GM18508 (cell line): ENCODE measurements at regions not wholly inside any gene's neighbourhood (a gene's known extent, or its start where the extent isn't known, plus 50 kb on each side); places are given as distances from the start of the nearest gene placed in this dataset.

Experiments
- ATAC-seq: cut with Tn5 transposase; IDR thresholded peaks from one replicate; pipeline ENCODE4 v1.9.1; 2021; ENCODE audit warnings: moderate number of reproducible peaks; ENCODE audit not compliant: insufficient read depth, unreplicated experiment

- peak; percentile 89 for ATAC-seq
Observed at GRCh38 chr12:63276537-63277365, 125.8 kb upstream of the AVPR1A start.

GRCh38 chr12:63266988-63267387 lies 116.0 kb upstream of the AVPR1A start:
- ATAC-seq = no peak

- no peak for ATAC-seq
Observed at GRCh38 chr12:63264629-63265028, 113.6 kb upstream of the AVPR1A start.

GRCh38 chr12:63250486-63250885 lies 99.5 kb upstream of the AVPR1A start:
- ATAC-seq = no peak

GRCh38 chr12:63238892-63239291 lies 87.9 kb upstream of the AVPR1A start:
- no peak for ATAC-seq

GRCh38 chr12:63232896-63233295 lies 81.9 kb upstream of the AVPR1A start:
- ATAC-seq = no peak

GRCh38 chr12:63228853-63229252 lies 77.9 kb upstream of the AVPR1A start:
- ATAC-seq = no peak

GRCh38 chr12:63226792-63227463 lies 75.9 kb upstream of the AVPR1A start:
- no peak for ATAC-seq

GRCh38 chr12:63224396-63224795 lies 73.4 kb upstream of the AVPR1A start:
- ATAC-seq = no peak

GRCh38 chr12:63223128-63223527 lies 72.1 kb upstream of the AVPR1A start:
- no peak for ATAC-seq

GRCh38 chr12:63222582-63222981 lies 71.6 kb upstream of the AVPR1A start:
- ATAC-seq = no peak

- no peak for ATAC-seq
Observed at GRCh38 chr12:63220921-63221320, 69.9 kb upstream of the AVPR1A start.

- ATAC-seq = no peak
Observed at GRCh38 chr12:63212316-63212715, 61.3 kb upstream of the AVPR1A start.

GRCh38 chr12:63208956-63209355 lies 58.0 kb upstream of the AVPR1A start:
- no peak for ATAC-seq

GRCh38 chr12:63206909-63207308 lies 55.9 kb upstream of the AVPR1A start:
- ATAC-seq = no peak

GRCh38 chr12:63206494-63206893 lies 55.5 kb upstream of the AVPR1A start:
- no peak for ATAC-seq
